ENCODE measurements at regions not wholly inside any gene's neighbourhood (a gene's known extent, or its start where the extent isn't known, plus 50 kb on each side); places are given as distances from the start of the nearest gene placed in this dataset.
"Not testable (repeated sequence)": the region's sequence is repeated elsewhere in the genome, so short reads cannot be mapped to it uniquely, and the experiment has no call there.

GRCh38 chrX:114272096-114272686 lies 311.7 kb upstream of the HTR2C start:
- H3K4me3 Mint-ChIP-seq: no peak overlapping the region
- ATAC-seq: no peak
- H3K4me1 Mint-ChIP-seq: no peaks in the 10 kb centered on the region
- no peak overlapping the region for H3K27ac Mint-ChIP-seq
- H3K36me3 Mint-ChIP-seq: no peaks in the 10 kb centered on the region
- H3K9me3 Mint-ChIP-seq: no peaks in the 10 kb centered on the region
- H3K27me3 Mint-ChIP-seq: no peaks in the 10 kb centered on the region

GRCh38 chrX:114270371-114270770 lies 313.5 kb upstream of the HTR2C start:
- H3K27me3 Mint-ChIP-seq, H3K27ac Mint-ChIP-seq, H3K4me3 Mint-ChIP-seq, H3K9me3 Mint-ChIP-seq, ATAC-seq, H3K36me3 Mint-ChIP-seq, H3K4me1 Mint-ChIP-seq: not testable (repeated sequence)

GRCh38 chrX:114268643-114269042 lies 315.2 kb upstream of the HTR2C start:
- Mint-ChIP-seq H3K27me3 (no peaks in the 10 kb centered on the region), H3K27ac (no peak overlapping the region), H3K9me3 (no peaks in the 10 kb centered on the region), H3K4me1 (no peaks in the 10 kb centered on the region), H3K4me3 (no peak overlapping the region), H3K36me3 (no peaks in the 10 kb centered on the region)
- no peak for ATAC-seq

- H3K4me1 Mint-ChIP-seq: no peaks in the 10 kb centered on the region
- no peaks in the 10 kb centered on the region for H3K9me3 Mint-ChIP-seq
- H3K27me3 Mint-ChIP-seq: no peaks in the 10 kb centered on the region
- no peak overlapping the region for H3K27ac Mint-ChIP-seq
- ATAC-seq: no peak
- no peak overlapping the region for H3K4me3 Mint-ChIP-seq
- no peaks in the 10 kb centered on the region for H3K36me3 Mint-ChIP-seq
Measured at GRCh38 chrX:114267142-114267541, 316.7 kb upstream of the HTR2C start.

- Mint-ChIP-seq H3K27ac (no peak overlapping the region), H3K4me3 (no peak overlapping the region), H3K27me3 (no peaks in the 10 kb centered on the region), H3K9me3 (no peaks in the 10 kb centered on the region), H3K36me3 (no peaks in the 10 kb centered on the region), H3K4me1 (no peaks in the 10 kb centered on the region)
- no peak for ATAC-seq
Measured at GRCh38 chrX:114252186-114252585, 331.7 kb upstream of the HTR2C start.

- H3K27ac Mint-ChIP-seq: no peak overlapping the region
- no peaks in the 10 kb centered on the region for H3K36me3 Mint-ChIP-seq
- ATAC-seq: no peak
- H3K4me1 Mint-ChIP-seq: no peaks in the 10 kb centered on the region
- no peak overlapping the region for H3K4me3 Mint-ChIP-seq
- no peaks in the 10 kb centered on the region for H3K27me3 Mint-ChIP-seq
- no peaks in the 10 kb centered on the region for H3K9me3 Mint-ChIP-seq
Measured at GRCh38 chrX:114251575-114251974, 332.3 kb upstream of the HTR2C start.

- Mint-ChIP-seq H3K9me3 (no peaks in the 10 kb centered on the region), H3K27me3 (no peaks in the 10 kb centered on the region), H3K4me3 (no peak overlapping the region), H3K4me1 (no peaks in the 10 kb centered on the region), H3K27ac (no peak overlapping the region), H3K36me3 (no peaks in the 10 kb centered on the region)
- no peak for ATAC-seq
Measured at GRCh38 chrX:114221445-114221844, 362.4 kb upstream of the HTR2C start.

- H3K27me3 Mint-ChIP-seq: no peaks in the 10 kb centered on the region
- ATAC-seq: no peak
- H3K9me3 Mint-ChIP-seq: no peaks in the 10 kb centered on the region
- H3K36me3 Mint-ChIP-seq: no peaks in the 10 kb centered on the region
- no peak overlapping the region for H3K4me3 Mint-ChIP-seq
- no peaks in the 10 kb centered on the region for H3K4me1 Mint-ChIP-seq
- H3K27ac Mint-ChIP-seq: no peak overlapping the region
Measured at GRCh38 chrX:114210879-114211278, 373.0 kb upstream of the HTR2C start.

GRCh38 chrX:114201622-114202021 lies 382.3 kb upstream of the HTR2C start:
- no peaks in the 10 kb centered on the region for H3K36me3 Mint-ChIP-seq
- no peak overlapping the region for H3K4me3 Mint-ChIP-seq
- no peak for ATAC-seq
- H3K4me1 Mint-ChIP-seq: no peaks in the 10 kb centered on the region
- H3K27ac Mint-ChIP-seq: no peak overlapping the region
- peaks cover 4% of the 10 kb centered on the region for H3K9me3 Mint-ChIP-seq
- no peaks in the 10 kb centered on the region for H3K27me3 Mint-ChIP-seq

- ATAC-seq: no peak
- H3K4me3 Mint-ChIP-seq: no peak overlapping the region
- H3K4me1 Mint-ChIP-seq: no peaks in the 10 kb centered on the region
- H3K36me3 Mint-ChIP-seq: no peaks in the 10 kb centered on the region
- no peak overlapping the region for H3K27ac Mint-ChIP-seq
- no peaks in the 10 kb centered on the region for H3K27me3 Mint-ChIP-seq
- peaks cover 9% of the 10 kb centered on the region for H3K9me3 Mint-ChIP-seq
Measured at GRCh38 chrX:114181195-114181594, 402.7 kb upstream of the HTR2C start.

- Mint-ChIP-seq H3K4me1 (no peaks in the 10 kb centered on the region), H3K4me3 (no peak overlapping the region), H3K27ac (no peak overlapping the region), H3K36me3 (no peaks in the 10 kb centered on the region), H3K27me3 (no peaks in the 10 kb centered on the region), H3K9me3 (no peaks in the 10 kb centered on the region)
- ATAC-seq: no peak
Measured at GRCh38 chrX:114178126-114178525, 405.8 kb upstream of the HTR2C start.

- not testable (repeated sequence) for H3K4me3 Mint-ChIP-seq, H3K4me1 Mint-ChIP-seq, H3K36me3 Mint-ChIP-seq, H3K27me3 Mint-ChIP-seq, H3K27ac Mint-ChIP-seq, ATAC-seq, H3K9me3 Mint-ChIP-seq
Measured at GRCh38 chrX:114167276-114167675, 416.6 kb upstream of the HTR2C start.

GRCh38 chrX:114166601-114167000 lies 417.3 kb upstream of the HTR2C start:
- Mint-ChIP-seq H3K36me3 (no peaks in the 10 kb centered on the region), H3K27ac (no peak overlapping the region), H3K9me3 (peaks cover 2% of the 10 kb centered on the region), H3K4me3 (no peak overlapping the region), H3K27me3 (no peaks in the 10 kb centered on the region), H3K4me1 (no peaks in the 10 kb centered on the region)
- no peak for ATAC-seq

- H3K4me1 Mint-ChIP-seq: no peaks in the 10 kb centered on the region
- no peak for ATAC-seq
Measured at GRCh38 chrX:114165537-114165936, 418.3 kb upstream of the HTR2C start.

GRCh38 chrX:114162068-114162735 lies 421.7 kb upstream of the HTR2C start:
- peaks cover 4% of the 10 kb centered on the region for H3K9me3 Mint-ChIP-seq

More at GRCh38 chrX:114165537-114165936, 418.3 kb upstream of the HTR2C start:
- Mint-ChIP-seq H3K27me3 (no peaks in the 10 kb centered on the region), H3K9me3 (peaks cover 4% of the 10 kb centered on the region), H3K36me3 (no peaks in the 10 kb centered on the region), H3K4me3 (no peak overlapping the region), H3K27ac (no peak overlapping the region)

GRCh38 chrX:114152801-114153200 lies 431.1 kb upstream of the HTR2C start:
- Mint-ChIP-seq H3K4me1 (no peaks in the 10 kb centered on the region), H3K4me3 (no peak overlapping the region)

More at GRCh38 chrX:114162068-114162735, 421.7 kb upstream of the HTR2C start:
- no peak overlapping the region for H3K4me3 Mint-ChIP-seq
- ATAC-seq: no peak
- no peak overlapping the region for H3K27ac Mint-ChIP-seq
- H3K4me1 Mint-ChIP-seq: no peaks in the 10 kb centered on the region
- H3K36me3 Mint-ChIP-seq: no peaks in the 10 kb centered on the region
- no peaks in the 10 kb centered on the region for H3K27me3 Mint-ChIP-seq

More at GRCh38 chrX:114152801-114153200, 431.1 kb upstream of the HTR2C start:
- Mint-ChIP-seq H3K27me3 (no peaks in the 10 kb centered on the region), H3K9me3 (no peaks in the 10 kb centered on the region), H3K36me3 (no peaks in the 10 kb centered on the region), H3K27ac (no peak overlapping the region)
- no peak for ATAC-seq
